A673 (cell line): ENCODE measurements at regions not wholly inside any gene's neighbourhood (a gene's known extent, or its start where the extent isn't known, plus 50 kb on each side); places are given as distances from the start of the nearest gene placed in this dataset.

Source experiments
- BruUV-seq: library from RNA; stranded (reverse); fragments of 400-500 nt; replicated peaks from 2 replicates; lab custom pipeline; 2021; lab: Mats Ljungman, UMichigan
- CTCF ChIA-PET: fragments of 300-600 bp; sonication (Branson Sonifier 250); formaldehyde crosslinking; loops from one replicate; lab custom pipeline; 2022; ENCODE audit warnings: antibody characterized with exemption; lab: Charles Lee
- POLR2A ChIA-PET: fragments of 300-600 bp; sonication (Branson Sonifier 250); formaldehyde crosslinking; loops from one replicate; lab custom pipeline; 2022; ENCODE audit warnings: antibody characterized with exemption; ENCODE audit not compliant: low non-redundant PET; lab: Charles Lee
- DNase-seq: peaks from one replicate; pipeline ENCODE4 v3.0.0-alpha.2; 2015; ENCODE audit warnings: low spot score
- H3K27ac ChIP-seq: fragments of 200-600 bp; sonication (generic); 2 replicates; pipeline ENCODE4 v1.5.1; 2016; ENCODE audit warnings: mixed run types, low read depth, mild to moderate bottlenecking, mixed read lengths, antibody characterized with exemption, low read length; ENCODE audit not compliant: poor library complexity, severe bottlenecking
- H3K27me3 ChIP-seq: fragments of 200-600 bp; sonication (generic); replicated peaks from 2 replicates; pipeline ENCODE4 v1.6.1; 2017; ENCODE audit warnings: mixed run types, low read depth, mild to moderate bottlenecking, mixed read lengths, antibody characterized with exemption, low read length; ENCODE audit not compliant: insufficient read depth, poor library complexity
- H3K36me3 ChIP-seq: fragments of 200-600 bp; sonication (generic); 2 replicates; pipeline ENCODE4 v1.6.1; 2016; ENCODE audit warnings: mixed run types, mild to moderate bottlenecking, mixed read lengths, antibody characterized with exemption, low read length; ENCODE audit not compliant: insufficient read depth, poor library complexity, severe bottlenecking
- H3K4me1 ChIP-seq: fragments of 200-600 bp; sonication (generic); 2 replicates; pipeline ENCODE4 v1.6.1; 2017; ENCODE audit warnings: mixed run types, mild to moderate bottlenecking, mixed read lengths, antibody characterized with exemption, low read length; ENCODE audit not compliant: insufficient read depth, poor library complexity, severe bottlenecking
- H3K4me3 ChIP-seq: fragments of 200-600 bp; sonication (generic); 2 replicates; pipeline ENCODE4 v1.5.1; 2016; ENCODE audit warnings: low read depth, mixed run types, mild to moderate bottlenecking, mixed read lengths, low read length; ENCODE audit not compliant: poor library complexity, severe bottlenecking
- H3K9me3 ChIP-seq: fragments of 200-600 bp; sonication (generic); 2 replicates; pipeline ENCODE4 v1.6.1; 2016; ENCODE audit warnings: mixed run types, low read depth, mild to moderate bottlenecking, mixed read lengths, antibody characterized with exemption, low read length; ENCODE audit not compliant: poor library complexity, severe bottlenecking
- CTCF ChIP-seq: fragments of 300-800, 200-600 bp; sonication (generic); conservative IDR thresholded peaks from 2 replicates; pipeline ENCODE4 v1.5.1; 2017; ENCODE audit warnings: low read depth, mild to moderate bottlenecking, antibody characterized with exemption, low read length, moderate library complexity, mixed read lengths
- EZH2 ChIP-seq: fragments of 200-600 bp; sonication (generic); IDR thresholded peaks from 2 replicates; pipeline ENCODE4 v1.6.1; 2017; ENCODE audit warnings: borderline replicate concordance, low read depth, mild to moderate bottlenecking, mixed read lengths, antibody characterized with exemption, low read length; ENCODE audit not compliant: poor library complexity, severe bottlenecking
- intact Hi-C: fragments of 100-400 bp; cut with micrococcal nuclease; formaldehyde crosslinking; loops from one replicate; pipeline ENCODE4 v1.10.0; 2022; ENCODE audit not compliant: unreplicated experiment

GRCh38 chr2:63751901-63752300 is 89.8 kb upstream of the UGP2 start:
- Histone ChIP-seq H3K4me1 (no peaks in the 10 kb centered on the region), H3K27ac (no peak overlapping the region), H3K27me3 (no peaks in the 10 kb centered on the region), H3K9me3 (no peaks in the 10 kb centered on the region), H3K36me3 (no peaks in the 10 kb centered on the region), H3K4me3 (no peak overlapping the region)
- no TSS peak for BruUV-seq
- TF ChIP-seq EZH2 (no peak), CTCF (no peak)
- CTCF ChIA-PET, result no interaction called here
- no peak for DNase-seq
- intact Hi-C loops, result no loop called here
- POLR2A ChIA-PET, result no interaction called here

- no TSS peak for BruUV-seq
These were observed 86.5 kb upstream of the UGP2 start for GRCh38 chr2:63755216-63755615.

GRCh38 chr2:63755965-63756364 is 85.7 kb upstream of the UGP2 start:
- CTCF ChIA-PET, result no interaction called here

More at GRCh38 chr2:63755216-63755615, 86.5 kb upstream of the UGP2 start:
- no peak overlapping the region for H3K4me3 ChIP-seq
- CTCF ChIA-PET, result no interaction called here
- no peak for DNase-seq
- H3K4me1 ChIP-seq, result no peaks in the 10 kb centered on the region
- no peaks in the 10 kb centered on the region for H3K36me3 ChIP-seq
- POLR2A ChIA-PET, result no interaction called here
- no peaks in the 10 kb centered on the region for H3K9me3 ChIP-seq
- intact Hi-C loops, result no loop called here
- TF ChIP-seq CTCF, result no peak
- no peak for TF ChIP-seq EZH2
- H3K27me3 ChIP-seq, result no peaks in the 10 kb centered on the region
- H3K27ac ChIP-seq, result no peak overlapping the region

More at GRCh38 chr2:63755965-63756364, 85.7 kb upstream of the UGP2 start:
- H3K27ac ChIP-seq, result no peak overlapping the region
- H3K27me3 ChIP-seq, result no peaks in the 10 kb centered on the region
- no peaks in the 10 kb centered on the region for H3K4me1 ChIP-seq
- H3K9me3 ChIP-seq, result no peaks in the 10 kb centered on the region
- POLR2A ChIA-PET, result no interaction called here
- H3K4me3 ChIP-seq, result no peak overlapping the region
- intact Hi-C loops, result no loop called here
- TF ChIP-seq CTCF (no peak), EZH2 (no peak)
- no peak for DNase-seq
- no TSS peak for BruUV-seq
- no peaks in the 10 kb centered on the region for H3K36me3 ChIP-seq
